HepG2 (cell line): ENCODE measurements at regions not wholly inside any gene's neighbourhood (a gene's known extent, or its start where the extent isn't known, plus 50 kb on each side); places are given as distances from the start of the nearest gene placed in this dataset.

Source experiments
- ATF5 ChIP-seq: sonication (generic); formaldehyde crosslinking; IDR thresholded peaks from 2 replicates; pipeline ENCODE4 v1.4.0; 2020; ENCODE audit warnings: mild to moderate bottlenecking, low read depth, missing genetic modification reagents
- ATM ChIP-seq: fragments of 450-650 bp; IDR thresholded peaks from 2 replicates; pipeline ENCODE4 v1.7.1; 2017; ENCODE audit warnings: mild to moderate bottlenecking, borderline replicate concordance
- CAMTA2 ChIP-seq: sonication (generic); formaldehyde crosslinking; IDR thresholded peaks from 2 replicates; pipeline ENCODE4 v1.4.0; 2020; ENCODE audit warnings: mild to moderate bottlenecking, missing genetic modification reagents, borderline replicate concordance
- CREB1 ChIP-seq, 2 experiments: fragments of 450-650 bp in 1 of 2; IDR thresholded peaks; 2 replicates each; pipeline ENCODE4 v1.6.1; 2016 to 2017; ENCODE audit warnings: control low read depth in 1 of 2, mild to moderate bottlenecking in 1 of 2, missing compliant biosample characterization in 1 of 2, missing genetic modification characterization in 1 of 2
- DDIT3 ChIP-seq: sonication (generic); formaldehyde crosslinking; IDR thresholded peaks from 2 replicates; pipeline ENCODE4 v1.4.0; 2020; ENCODE audit warnings: mild to moderate bottlenecking, missing genetic modification reagents
- GTF3A ChIP-seq: sonication (generic); formaldehyde crosslinking; conservative IDR thresholded peaks from 2 replicates; pipeline ENCODE4 v1.4.0; 2020; ENCODE audit warnings: mild to moderate bottlenecking, missing genetic modification reagents
- KDM1A ChIP-seq: IDR thresholded peaks from 2 replicates; pipeline ENCODE4 v1.6.1; 2016; ENCODE audit warnings: missing compliant biosample characterization
- KDM6A ChIP-seq: IDR thresholded peaks from 2 replicates; pipeline ENCODE4 v1.6.1; 2016; ENCODE audit warnings: low read depth
- MAF1 ChIP-seq: sonication (generic); formaldehyde crosslinking; IDR thresholded peaks from 2 replicates; pipeline ENCODE4 v1.5.0; 2020; ENCODE audit warnings: missing genetic modification reagents, borderline replicate concordance
- PRDM4 ChIP-seq: sonication (generic); formaldehyde crosslinking; IDR thresholded peaks from 2 replicates; pipeline ENCODE4 v1.9.0; 2021; ENCODE audit warnings: missing genetic modification reagents, borderline replicate concordance
- RBM39 ChIP-seq: fragments of 200-400 bp; formaldehyde crosslinking; IDR thresholded peaks from one replicate; pipeline ENCODE4 v1.6.1; 2018; ENCODE audit warnings: antibody characterized with exemption, mild to moderate bottlenecking, low read depth, low read length; ENCODE audit not compliant: poor library complexity, severe bottlenecking
- TAF15 ChIP-seq: fragments of 200-400 bp; formaldehyde crosslinking; IDR thresholded peaks from one replicate; pipeline ENCODE4 v1.6.1; 2018; ENCODE audit warnings: mild to moderate bottlenecking, low read depth, low read length; ENCODE audit not compliant: poor library complexity, severe bottlenecking
- ZKSCAN1 ChIP-seq: fragments of 150-350 bp; IDR thresholded peaks from 2 replicates; pipeline ENCODE4 v1.6.1; 2014; ENCODE audit warnings: low read length
- ZNF138 ChIP-seq: sonication (generic); formaldehyde crosslinking; IDR thresholded peaks from 2 replicates; pipeline ENCODE4 v1.5.0; 2020; ENCODE audit warnings: mild to moderate bottlenecking, low read depth, missing genetic modification reagents
- ZNF546 ChIP-seq: sonication (generic); formaldehyde crosslinking; conservative IDR thresholded peaks from 2 replicates; pipeline ENCODE4 v1.8.1; 2023; ENCODE audit warnings: mild to moderate bottlenecking, missing genetic modification reagents
- ZNF639 ChIP-seq: conservative IDR thresholded peaks from 2 replicates; pipeline ENCODE4 v1.6.1; 2018; ENCODE audit warnings: missing genetic modification reagents
- ZNF646 ChIP-seq: sonication (generic); formaldehyde crosslinking; IDR thresholded peaks from 2 replicates; pipeline ENCODE4 v1.9.0; 2021; ENCODE audit warnings: mild to moderate bottlenecking, missing genetic modification reagents
- ZNF841 ChIP-seq: sonication (generic); formaldehyde crosslinking; IDR thresholded peaks from 2 replicates; pipeline ENCODE4 v1.8.1; 2023; ENCODE audit warnings: missing genetic modification reagents, borderline replicate concordance

- TF ChIP-seq ZNF646 (peak; percentile 38; the same call in 1 of the 2 replicates), KDM6A (CRISPR knock-in tag) (0 out of 2 replicates have a peak, but pooled peaks have one; percentile 57), ZNF841 (no peak), ZNF138 (CRISPR knock-in tag) (no peak), ZNF546 (CRISPR knock-in tag) (no peak), TAF15 (no peak), RBM39 (no peak), ZKSCAN1 (no peak), PRDM4 (CRISPR knock-in tag) (no peak), ATF5 (CRISPR knock-in tag) (no peak), CAMTA2 (no peak), MAF1 (no peak), ZNF639 (CRISPR knock-in tag) (no peak), GTF3A (CRISPR knock-in tag) (no peak), KDM1A (CRISPR knock-in tag) (peak; percentile 54; the same call in 1 of the 2 replicates), ATM (no peak), CREB1 (IDR thresholded peaks at IDR 0.05) (no peak), CREB1 (CRISPR knock-in tag; IDR thresholded peaks at IDR 0.05) (no peak; the same call in 1 of the 2 replicates), DDIT3 (CRISPR knock-in tag) (no peak)
Measured at GRCh38 chr9:81833563-81834345, 94.5 kb upstream of the SPATA31D4 start (continued).
